Retinal pigment epithelial cell (primary cell): ENCODE measurements at regions not wholly inside any gene's neighbourhood (a gene's known extent, or its start where the extent isn't known, plus 50 kb on each side); places are given as distances from the start of the nearest gene placed in this dataset.

ENCODE experiments used
- DNase-seq: peaks from one replicate; pipeline ENCODE4 v3.0.0-alpha.2; 2010; ENCODE audit warnings: low read depth
- H3K4me3 ChIP-seq: 2 replicates; pipeline ENCODE4 v1.5.1; 2011; ENCODE audit warnings: mild to moderate bottlenecking, low read length, control low read depth, moderate library complexity
- CTCF ChIP-seq: conservative IDR thresholded peaks from 2 replicates; pipeline ENCODE4 v1.5.1; 2011; ENCODE audit warnings: low read depth, low read length, control low read depth, inconsistent platforms

GRCh38 chr1:87206044-87206831 is 122.4 kb upstream of the LMO4 start:
- no peak for TF ChIP-seq CTCF
- DNase-seq: no peak
- no peak overlapping the region for H3K4me3 ChIP-seq

- H3K4me3 ChIP-seq: no peak overlapping the region
- no peak for DNase-seq
- TF ChIP-seq CTCF: no peak
Observed at GRCh38 chr1:87208080-87208479, 120.6 kb upstream of the LMO4 start.

- no peak for DNase-seq
- H3K4me3 ChIP-seq: no peak overlapping the region
- TF ChIP-seq CTCF: no peak
Observed at GRCh38 chr1:87208931-87209330, 119.7 kb upstream of the LMO4 start.

- H3K4me3 ChIP-seq: no peak overlapping the region
- no peak for TF ChIP-seq CTCF
- DNase-seq: no peak
Observed at GRCh38 chr1:87210151-87210550, 118.5 kb upstream of the LMO4 start.

DNA sequence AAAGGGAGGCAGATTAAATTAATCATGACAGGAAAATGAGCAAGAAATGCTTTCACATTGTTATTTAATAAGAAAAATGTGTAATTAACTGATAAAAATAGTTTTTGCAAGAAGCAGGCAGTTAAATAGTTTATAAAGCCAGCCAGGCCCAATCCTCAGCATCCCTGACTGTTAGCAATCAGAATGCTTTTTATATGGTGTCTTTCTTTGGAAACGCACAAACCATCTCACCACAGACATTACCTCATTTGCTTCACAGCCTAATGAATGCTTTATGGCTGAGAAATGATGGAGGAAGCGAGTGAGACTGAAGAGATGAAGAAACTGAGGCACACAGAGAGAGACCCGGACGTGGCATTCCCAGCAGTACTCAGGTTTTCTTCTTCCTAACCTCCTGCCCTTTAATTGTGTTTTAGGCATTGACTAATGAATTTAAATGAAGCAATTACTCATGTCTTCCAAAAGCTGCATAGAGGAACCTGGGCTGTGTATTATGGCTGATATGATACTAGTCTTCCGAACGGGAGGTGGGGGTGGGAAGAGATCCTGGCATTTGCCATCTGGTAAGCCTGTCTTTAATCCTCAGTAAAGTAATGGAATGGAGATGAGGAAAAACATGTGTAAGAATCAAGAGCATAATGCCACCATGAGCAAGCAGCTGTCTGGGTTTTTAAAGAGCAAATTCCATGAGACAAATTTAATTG is 116.1 kb upstream of the LMO4 start:
- H3K4me3 ChIP-seq: no peak overlapping the region
- no peak for DNase-seq
- no peak for TF ChIP-seq CTCF

DNA sequence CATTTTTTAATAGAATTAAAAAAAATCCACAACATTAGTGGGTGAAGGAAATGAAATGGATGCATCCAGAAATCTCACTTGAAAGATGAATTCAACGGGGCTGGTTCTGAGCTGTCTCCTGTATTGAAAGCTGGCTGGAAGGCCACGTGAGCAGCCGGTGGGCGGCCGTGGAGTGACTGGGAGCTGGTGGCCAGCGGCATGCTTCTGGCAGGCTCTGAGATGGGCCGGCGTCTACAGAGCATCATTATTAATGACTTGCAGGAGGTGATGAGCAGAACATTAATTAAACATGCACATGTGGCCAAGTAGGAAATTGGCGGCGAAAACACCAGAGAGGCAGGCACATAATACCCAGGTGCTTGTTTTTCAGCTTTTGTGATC is 115.6 kb upstream of the LMO4 start:
- no peak for DNase-seq
- no peak for TF ChIP-seq CTCF
- no peak overlapping the region for H3K4me3 ChIP-seq

DNA sequence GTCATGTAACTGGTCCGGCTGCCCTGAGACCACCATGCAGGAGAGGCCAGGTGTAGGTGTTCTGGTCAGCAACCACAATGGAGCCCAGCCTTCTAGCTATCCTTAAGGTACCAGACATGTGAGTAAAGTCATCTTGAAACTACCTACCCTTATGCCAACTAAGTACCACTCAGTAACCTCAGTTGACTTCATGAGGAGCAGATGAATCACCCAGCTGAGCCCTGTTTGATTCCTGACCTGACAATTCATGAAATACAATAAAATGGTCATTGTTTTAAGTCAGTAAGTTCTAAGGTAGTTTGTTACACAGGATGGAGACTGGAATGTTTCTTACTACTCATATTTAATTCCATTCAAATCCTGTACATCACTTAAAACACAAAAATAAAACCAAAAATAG is 113.1 kb upstream of the LMO4 start:
- no peak for TF ChIP-seq CTCF
- no peak overlapping the region for H3K4me3 ChIP-seq
- no peak for DNase-seq
